Liver (tissue), 3 donors: ENCODE measurements at regions not wholly inside any gene's neighbourhood (a gene's known extent, or its start where the extent isn't known, plus 50 kb on each side); places are given as distances from the start of the nearest gene placed in this dataset.

Source experiments
- ATF3 ChIP-seq: IDR thresholded peaks from 2 replicates; pipeline ENCODE4 v1.6.1; 2016; ENCODE audit warnings: antibody characterized with exemption
- FOXA1 ChIP-seq: IDR thresholded peaks from 2 replicates; pipeline ENCODE4 v1.6.1; 2016; ENCODE audit warnings: antibody characterized with exemption
- NR2F2 ChIP-seq: IDR thresholded peaks from 2 replicates; pipeline ENCODE4 v1.6.1; 2016; ENCODE audit warnings: antibody characterized with exemption
- REST ChIP-seq: IDR thresholded peaks from 2 replicates; pipeline ENCODE4 v1.6.1; 2016; ENCODE audit warnings: antibody characterized with exemption, mild to moderate bottlenecking
- TF ChIP-seq, protein P1 (sequence below): fragments of 150-350 bp; IDR thresholded peaks from 2 replicates; pipeline ENCODE4 v1.5.1; 2017; ENCODE audit warnings: improper control_type of control experiment, low read depth, low read length; ENCODE audit not compliant: missing input control
- donor health status: healthy.
- donor health status: healthy.

DNA sequence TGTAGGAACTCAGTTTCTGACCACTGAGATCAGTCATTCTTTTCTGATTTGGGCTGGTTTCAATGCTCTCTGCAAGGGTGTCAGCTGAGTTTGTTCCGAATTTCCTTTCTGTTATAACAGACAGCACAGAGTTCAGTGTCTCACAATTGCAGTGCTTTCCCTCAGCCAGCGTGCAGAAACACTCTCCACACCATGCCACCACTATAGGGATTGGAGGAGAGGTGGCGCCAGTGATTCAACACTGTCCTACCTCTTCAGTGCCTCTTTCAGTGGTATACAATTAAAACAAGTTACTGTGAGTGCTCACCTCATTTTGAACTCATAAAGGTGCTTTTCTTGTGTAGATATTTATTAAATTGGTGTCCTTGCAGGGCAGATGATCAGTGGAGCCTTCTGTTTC, 413.2 kb upstream of the CXorf51B start:
- TF ChIP-seq, protein P1, sequence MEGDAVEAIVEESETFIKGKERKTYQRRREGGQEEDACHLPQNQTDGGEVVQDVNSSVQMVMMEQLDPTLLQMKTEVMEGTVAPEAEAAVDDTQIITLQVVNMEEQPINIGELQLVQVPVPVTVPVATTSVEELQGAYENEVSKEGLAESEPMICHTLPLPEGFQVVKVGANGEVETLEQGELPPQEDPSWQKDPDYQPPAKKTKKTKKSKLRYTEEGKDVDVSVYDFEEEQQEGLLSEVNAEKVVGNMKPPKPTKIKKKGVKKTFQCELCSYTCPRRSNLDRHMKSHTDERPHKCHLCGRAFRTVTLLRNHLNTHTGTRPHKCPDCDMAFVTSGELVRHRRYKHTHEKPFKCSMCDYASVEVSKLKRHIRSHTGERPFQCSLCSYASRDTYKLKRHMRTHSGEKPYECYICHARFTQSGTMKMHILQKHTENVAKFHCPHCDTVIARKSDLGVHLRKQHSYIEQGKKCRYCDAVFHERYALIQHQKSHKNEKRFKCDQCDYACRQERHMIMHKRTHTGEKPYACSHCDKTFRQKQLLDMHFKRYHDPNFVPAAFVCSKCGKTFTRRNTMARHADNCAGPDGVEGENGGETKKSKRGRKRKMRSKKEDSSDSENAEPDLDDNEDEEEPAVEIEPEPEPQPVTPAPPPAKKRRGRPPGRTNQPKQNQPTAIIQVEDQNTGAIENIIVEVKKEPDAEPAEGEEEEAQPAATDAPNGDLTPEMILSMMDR = peak; percentile 14
- TF ChIP-seq REST (no peak), NR2F2 (no peak), FOXA1 (no peak), ATF3 (no peak)
